Inflammatory macrophage (primary cell): ENCODE measurements at regions not wholly inside any gene's neighbourhood (a gene's known extent, or its start where the extent isn't known, plus 50 kb on each side); places are given as distances from the start of the nearest gene placed in this dataset.
A peak's percentile ranks its signal among the peaks of the same experiment; 100 is the strongest.

Source experiments
- DNase-seq, 2 donors: peaks; one replicate each; pipeline ENCODE4 v3.0.0-alpha.2; 2020 to 2022

GRCh38 chr11:23687991-23688390, 808.9 kb upstream of the LUZP2 start:
- no peak for DNase-seq

GRCh38 chr11:23688411-23688810, 808.4 kb upstream of the LUZP2 start:
- no peak for DNase-seq

- DNase-seq, result peak in 1 of 2 donors; percentile 11
Observed at GRCh38 chr11:23688835-23689234, 808.0 kb upstream of the LUZP2 start.

- no peak for DNase-seq
Observed at GRCh38 chr11:23696688-23697415, 800.0 kb upstream of the LUZP2 start.

GRCh38 chr11:23704183-23704582, 792.7 kb upstream of the LUZP2 start:
- DNase-seq, result no peak

GRCh38 chr11:23711981-23712380, 784.9 kb upstream of the LUZP2 start:
- DNase-seq, result no peak

- DNase-seq, result no peak
Observed at GRCh38 chr11:23719016-23719415, 777.8 kb upstream of the LUZP2 start.

GRCh38 chr11:23723861-23724260, 773.0 kb upstream of the LUZP2 start:
- no peak for DNase-seq

GRCh38 chr11:23725752-23726151, 771.1 kb upstream of the LUZP2 start:
- DNase-seq, result no peak

GRCh38 chr11:23727387-23727786, 769.5 kb upstream of the LUZP2 start:
- DNase-seq, result no peak

GRCh38 chr11:23727794-23728193, 769.1 kb upstream of the LUZP2 start:
- no peak for DNase-seq

- DNase-seq, result no peak
Observed at GRCh38 chr11:23729088-23729487, 767.8 kb upstream of the LUZP2 start.

GRCh38 chr11:23730307-23730998, 766.4 kb upstream of the LUZP2 start:
- no peak for DNase-seq

GRCh38 chr11:23732026-23732425, 764.8 kb upstream of the LUZP2 start:
- DNase-seq, result no peak

- DNase-seq, result no peak
Observed at GRCh38 chr11:23746896-23747295, 750.0 kb upstream of the LUZP2 start.

- DNase-seq, result no peak
Observed at GRCh38 chr11:23749762-23750430, 747.0 kb upstream of the LUZP2 start.

- no peak for DNase-seq
Observed at GRCh38 chr11:23751280-23751679, 745.6 kb upstream of the LUZP2 start.

- no peak for DNase-seq
Observed at GRCh38 chr11:23755076-23755475, 741.8 kb upstream of the LUZP2 start.

GRCh38 chr11:23755769-23756168, 741.1 kb upstream of the LUZP2 start:
- DNase-seq, result no peak

- DNase-seq, result no peak
Observed at GRCh38 chr11:23759489-23759888, 737.4 kb upstream of the LUZP2 start.

- no peak for DNase-seq
Observed at GRCh38 chr11:23764286-23764685, 732.6 kb upstream of the LUZP2 start.

GRCh38 chr11:23765682-23766252, 731.1 kb upstream of the LUZP2 start:
- no peak for DNase-seq

- DNase-seq, result no peak
Observed at GRCh38 chr11:23767576-23767975, 729.3 kb upstream of the LUZP2 start.

GRCh38 chr11:23769214-23769613, 727.6 kb upstream of the LUZP2 start:
- no peak for DNase-seq
